ENCODE measurements at regions not wholly inside any gene's neighbourhood (a gene's known extent, or its start where the extent isn't known, plus 50 kb on each side); places are given as distances from the start of the nearest gene placed in this dataset.

DNA sequence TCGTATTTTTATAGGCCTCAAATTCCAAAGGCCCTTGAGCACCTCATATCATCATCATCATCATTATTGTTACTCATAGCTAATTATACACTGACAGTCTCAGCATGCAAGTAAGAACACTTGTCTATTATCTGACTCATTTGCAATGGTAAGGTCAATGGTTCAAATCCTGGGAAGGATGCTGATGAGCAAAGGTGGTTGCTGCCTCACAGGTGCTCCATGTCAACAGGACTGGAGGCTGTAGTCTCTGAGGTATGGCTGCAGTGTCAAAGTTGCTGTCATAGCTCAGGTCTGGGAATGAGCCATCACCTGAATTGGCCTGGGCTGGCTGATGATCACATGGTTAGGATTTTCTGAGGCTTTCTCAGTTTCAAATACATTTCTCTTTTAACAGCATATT is 379.3 kb downstream of the BCL11A start (continued):
- TF ChIP-seq, protein P1, sequence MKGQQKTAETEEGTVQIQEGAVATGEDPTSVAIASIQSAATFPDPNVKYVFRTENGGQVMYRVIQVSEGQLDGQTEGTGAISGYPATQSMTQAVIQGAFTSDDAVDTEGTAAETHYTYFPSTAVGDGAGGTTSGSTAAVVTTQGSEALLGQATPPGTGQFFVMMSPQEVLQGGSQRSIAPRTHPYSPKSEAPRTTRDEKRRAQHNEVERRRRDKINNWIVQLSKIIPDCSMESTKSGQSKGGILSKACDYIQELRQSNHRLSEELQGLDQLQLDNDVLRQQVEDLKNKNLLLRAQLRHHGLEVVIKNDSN (IDR thresholded peaks at IDR 0.05; ENCODE audit: borderline replicate concordance, extremely low read length, insufficient read depth, low read depth, low read length), result no peak
- TF ChIP-seq, protein P2, sequence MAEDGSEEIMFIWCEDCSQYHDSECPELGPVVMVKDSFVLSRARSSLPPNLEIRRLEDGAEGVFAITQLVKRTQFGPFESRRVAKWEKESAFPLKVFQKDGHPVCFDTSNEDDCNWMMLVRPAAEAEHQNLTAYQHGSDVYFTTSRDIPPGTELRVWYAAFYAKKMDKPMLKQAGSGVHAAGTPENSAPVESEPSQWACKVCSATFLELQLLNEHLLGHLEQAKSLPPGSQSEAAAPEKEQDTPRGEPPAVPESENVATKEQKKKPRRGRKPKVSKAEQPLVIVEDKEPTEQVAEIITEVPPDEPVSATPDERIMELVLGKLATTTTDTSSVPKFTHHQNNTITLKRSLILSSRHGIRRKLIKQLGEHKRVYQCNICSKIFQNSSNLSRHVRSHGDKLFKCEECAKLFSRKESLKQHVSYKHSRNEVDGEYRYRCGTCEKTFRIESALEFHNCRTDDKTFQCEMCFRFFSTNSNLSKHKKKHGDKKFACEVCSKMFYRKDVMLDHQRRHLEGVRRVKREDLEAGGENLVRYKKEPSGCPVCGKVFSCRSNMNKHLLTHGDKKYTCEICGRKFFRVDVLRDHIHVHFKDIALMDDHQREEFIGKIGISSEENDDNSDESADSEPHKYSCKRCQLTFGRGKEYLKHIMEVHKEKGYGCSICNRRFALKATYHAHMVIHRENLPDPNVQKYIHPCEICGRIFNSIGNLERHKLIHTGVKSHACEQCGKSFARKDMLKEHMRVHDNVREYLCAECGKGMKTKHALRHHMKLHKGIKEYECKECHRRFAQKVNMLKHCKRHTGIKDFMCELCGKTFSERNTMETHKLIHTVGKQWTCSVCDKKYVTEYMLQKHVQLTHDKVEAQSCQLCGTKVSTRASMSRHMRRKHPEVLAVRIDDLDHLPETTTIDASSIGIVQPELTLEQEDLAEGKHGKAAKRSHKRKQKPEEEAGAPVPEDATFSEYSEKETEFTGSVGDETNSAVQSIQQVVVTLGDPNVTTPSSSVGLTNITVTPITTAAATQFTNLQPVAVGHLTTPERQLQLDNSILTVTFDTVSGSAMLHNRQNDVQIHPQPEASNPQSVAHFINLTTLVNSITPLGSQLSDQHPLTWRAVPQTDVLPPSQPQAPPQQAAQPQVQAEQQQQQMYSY (CRISPR knock-in tag; IDR thresholded peaks at IDR 0.05), result no peak
- TF ChIP-seq CBFB (IDR thresholded peaks at IDR 0.05; ENCODE audit: low read depth) (no peak), PML (IDR thresholded peaks at IDR 0.05; ENCODE audit: low read length) (no peak), ETV6 (conservative IDR thresholded peaks at IDR 0.05 in 1 of 2, IDR thresholded peaks at IDR 0.05 in 1 of 2; ENCODE audit: borderline replicate concordance in 1 of 2, low read depth in 1 of 2) (no peak), SMARCA5 (IDR thresholded peaks at IDR 0.05) (no peak), WRNIP1 (IDR thresholded peaks at IDR 0.05; ENCODE audit: borderline replicate concordance, low read depth, low read length) (no peak), SIX5 (IDR thresholded peaks at IDR 0.05; ENCODE audit: low read depth, low read length, severe bottlenecking) (no peak)

DNA sequence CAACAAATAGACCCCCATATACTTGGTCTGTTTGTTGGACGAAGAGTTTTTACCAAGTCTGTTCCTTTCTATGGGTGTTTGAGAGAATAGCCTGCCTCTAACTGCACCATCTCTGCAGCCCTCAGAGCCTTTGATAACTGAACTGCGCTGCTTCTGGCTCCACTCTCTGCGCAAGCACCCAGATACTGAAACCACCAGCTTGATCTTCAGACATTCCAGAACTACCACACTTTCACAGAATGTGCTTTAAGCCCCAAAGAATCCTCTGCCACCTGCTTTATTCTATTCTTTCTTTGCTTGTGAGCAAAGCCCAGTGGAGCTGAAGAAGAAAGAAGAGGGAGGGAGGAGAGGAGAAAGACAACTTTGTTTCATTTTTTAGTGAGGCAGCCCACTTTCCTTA is 380.7 kb downstream of the BCL11A start:
- no peak for FAIRE-seq
- in situ Hi-C loops (cut with MboI), result no loop called here
- H3K27ac ChIP-seq (ENCODE audit: control insufficient read depth, insufficient read depth), result no peak overlapping the region
- ChIA-PET SMC1A (ENCODE audit: uncharacterized antibody, unreplicated experiment) (no interaction called here), RAD21 (ENCODE audit: unreplicated experiment) (no interaction called here), POLR2A (no interaction called here), CTCF (no interaction called here)
- no peaks in the 10 kb centered on the region for H3K36me3 ChIP-seq (ENCODE audit: control insufficient read depth in 2 of 2, insufficient read depth in 2 of 2, low read length in 1 of 2)
- no peaks in the 10 kb centered on the region; a peak in 1 of 4 replicates for H3K27me3 ChIP-seq (replicated peaks in 1 of 2; ENCODE audit: control insufficient read depth in 2 of 2, insufficient read depth in 2 of 2, low read length in 1 of 2)
- no TSS peak for BruUV-seq (replicated peaks)
- no peak overlapping the region for H3K4me2 ChIP-seq (ENCODE audit: control insufficient read depth, insufficient read depth)
- H3K4me1 ChIP-seq (ENCODE audit: control insufficient read depth, insufficient read depth, low read length), result no peaks in the 10 kb centered on the region
- H4K20me1 ChIP-seq (ENCODE audit: control insufficient read depth, insufficient read depth), result no peaks in the 10 kb centered on the region
- H2AFZ ChIP-seq (ENCODE audit: control insufficient read depth, low read depth, low read length), result no peak overlapping the region
- intact Hi-C loops (cut with micrococcal nuclease; ENCODE audit: unreplicated experiment), result no loop called here
- H3K79me2 ChIP-seq (ENCODE audit: control insufficient read depth, insufficient read depth, low read length), result no peaks in the 10 kb centered on the region
- DNase-seq (ENCODE audit: low read depth, low spot score), result no peak
- no peak overlapping the region for H3K4me3 ChIP-seq
- ATAC-seq, result no peak
- 51% methylated on average over 3 of the region's 3 CpGs for WGBS (ENCODE audit: insufficient coverage, insufficient replicate concordance, low lambda C conversion rate, missing lambda C conversion rate)
- no peak overlapping the region for H3K9ac ChIP-seq (ENCODE audit: control insufficient read depth, insufficient read depth, low read length)
- H3K9me3 ChIP-seq (replicated peaks; ENCODE audit: control insufficient read depth, insufficient read depth, low read length), result no peaks in the 10 kb centered on the region
- TF ChIP-seq, protein P3, sequence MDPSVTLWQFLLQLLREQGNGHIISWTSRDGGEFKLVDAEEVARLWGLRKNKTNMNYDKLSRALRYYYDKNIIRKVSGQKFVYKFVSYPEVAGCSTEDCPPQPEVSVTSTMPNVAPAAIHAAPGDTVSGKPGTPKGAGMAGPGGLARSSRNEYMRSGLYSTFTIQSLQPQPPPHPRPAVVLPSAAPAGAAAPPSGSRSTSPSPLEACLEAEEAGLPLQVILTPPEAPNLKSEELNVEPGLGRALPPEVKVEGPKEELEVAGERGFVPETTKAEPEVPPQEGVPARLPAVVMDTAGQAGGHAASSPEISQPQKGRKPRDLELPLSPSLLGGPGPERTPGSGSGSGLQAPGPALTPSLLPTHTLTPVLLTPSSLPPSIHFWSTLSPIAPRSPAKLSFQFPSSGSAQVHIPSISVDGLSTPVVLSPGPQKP (IDR thresholded peaks at IDR 0.05; ENCODE audit: low read depth, low read length), result no peak
- TF ChIP-seq IKZF2 (IDR thresholded peaks at IDR 0.05), result no peak
- TF ChIP-seq ZNF217 (IDR thresholded peaks at IDR 0.05), result no peak
- no peak for TF ChIP-seq JUNB (IDR thresholded peaks at IDR 0.05)
- TF ChIP-seq, protein P4, sequence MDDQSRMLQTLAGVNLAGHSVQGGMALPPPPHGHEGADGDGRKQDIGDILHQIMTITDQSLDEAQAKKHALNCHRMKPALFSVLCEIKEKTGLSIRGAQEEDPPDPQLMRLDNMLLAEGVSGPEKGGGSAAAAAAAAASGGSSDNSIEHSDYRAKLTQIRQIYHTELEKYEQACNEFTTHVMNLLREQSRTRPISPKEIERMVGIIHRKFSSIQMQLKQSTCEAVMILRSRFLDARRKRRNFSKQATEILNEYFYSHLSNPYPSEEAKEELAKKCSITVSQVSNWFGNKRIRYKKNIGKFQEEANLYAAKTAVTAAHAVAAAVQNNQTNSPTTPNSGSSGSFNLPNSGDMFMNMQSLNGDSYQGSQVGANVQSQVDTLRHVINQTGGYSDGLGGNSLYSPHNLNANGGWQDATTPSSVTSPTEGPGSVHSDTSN (IDR thresholded peaks at IDR 0.05; ENCODE audit: insufficient replicate concordance, low read depth, low read length), result no peak
- no peak for TF ChIP-seq CHD1 (IDR thresholded peaks at IDR 0.05; ENCODE audit: low read depth, low read length)
- no peak for TF ChIP-seq SP1 (IDR thresholded peaks at IDR 0.05; ENCODE audit: low read depth, low read length)
- no peak for TF ChIP-seq DPF2 (IDR thresholded peaks at IDR 0.05)
- no peak for TF ChIP-seq JUND (IDR thresholded peaks at IDR 0.05; ENCODE audit: low read depth, low read length)
- TF ChIP-seq POLR2AphosphoS2 (IDR thresholded peaks at IDR 0.05; ENCODE audit: low read depth, low read length), result no peak

All from GM12878 (cell line).